Right lobe of liver (tissue), 6 donors: ENCODE measurements at regions not wholly inside any gene's neighbourhood (a gene's known extent, or its start where the extent isn't known, plus 50 kb on each side); places are given as distances from the start of the nearest gene placed in this dataset.

Source experiments
- ATAC-seq, 4 donors: fragments of 200-7000 bp; cut with Tn5 transposase; one replicate each; pipeline ENCODE4 v1.9.1; 2020; ENCODE audit warnings: mild to moderate bottlenecking in 4 of 4, moderate library complexity in 4 of 4
- DNase-seq, 3 donors: peaks; one replicate each; pipeline ENCODE4 v3.0.0-alpha.2; 2020
- H3K27ac ChIP-seq, 3 donors: fragments of 200-600 bp; one replicate each; pipeline ENCODE4 v1.8.0; 2022
- H3K27me3 ChIP-seq, 2 donors: fragments of 200-600 bp; one replicate each; pipeline ENCODE4 v1.8.0; 2022
- H3K36me3 ChIP-seq, 4 donors: fragments of 200-600 bp; sonication (generic) in 1 of 4; one replicate each; pipeline versions ENCODE4 v1.5.1 to v1.8.0; 2017 to 2022; ENCODE audit warnings: control low read depth in 1 of 4
- H3K4me1 ChIP-seq, 4 donors: fragments of 200-600 bp; sonication (generic) in 1 of 4; one replicate each; pipeline versions ENCODE4 v1.5.1 to v1.8.0; 2017 to 2022; ENCODE audit warnings: control low read depth in 1 of 4
- H3K4me3 ChIP-seq, 3 donors: fragments of 200-600 bp; one replicate each; pipeline ENCODE4 v1.8.0; 2022
- H3K9me3 ChIP-seq, 4 donors: fragments of 200-600 bp; sonication (generic) in 1 of 4; one replicate each; pipeline versions ENCODE4 v1.5.1 to v1.8.0; 2017 to 2022; ENCODE audit warnings: control low read depth in 1 of 4
- CTCF ChIP-seq, 4 donors: fragments of 200-600 bp in 3 of 4; fragments of 450-650 bp in 1 of 4; IDR thresholded peaks; one replicate each; pipeline versions ENCODE4 v1.5.1 to v1.8.0; 2016 to 2022; ENCODE audit warnings: antibody characterized with exemption in 4 of 4, mild to moderate bottlenecking in 2 of 4
- POLR2A ChIP-seq: fragments of 450-650 bp; IDR thresholded peaks from one replicate; pipeline ENCODE4 v1.6.1; 2017; ENCODE audit warnings: antibody characterized with exemption, mild to moderate bottlenecking
- WGBS: methylation state at CpG from one replicate; pipeline ENCODE4 v1.1.6; 2018; ENCODE audit warnings: low coverage, low lambda C conversion rate; ENCODE audit not compliant: insufficient coverage; ENCODE audit errors: missing lambda C conversion rate; 5-methylcytosine and 5-hydroxymethylcytosine counted together
- intact Hi-C, 2 donors: fragments of 100-400 bp; cut with DNase I; formaldehyde crosslinking; loops; one replicate each; pipeline versions ENCODE4 v1.11.2 to v1.14.1; 2022
- donor health status: DM: no; HTN: yes; CAD: no.
- donor health status: DM: no; HTN: no; CAD: no.
- donor health status: DM: no; HTN: no; CAD: no.
- donor health status: DM: no; HTN: yes; CAD: no.
- donor health status: DM: no; HTN: yes; CAD: no.

GRCh38 chr14:59037620-59038019 is 150.8 kb upstream of the DAAM1 start:
- 65% methylated on average over 4 of the region's 4 CpGs for WGBS
- Histone ChIP-seq H3K27me3 (no peaks in the 10 kb centered on the region), H3K9me3 (no peaks in the 10 kb centered on the region), H3K4me1 (no peaks in the 10 kb centered on the region), H3K27ac (no peak overlapping the region), H3K36me3 (no peaks in the 10 kb centered on the region), H3K4me3 (no peak overlapping the region)
- TF ChIP-seq POLR2A (no peak), CTCF (IDR thresholded peaks at IDR 0.05) (no peak)
- DNase-seq (no peak), ATAC-seq (no peak)
- intact Hi-C loops, result loop anchor here in 1 of 2 donors (10.0 kb wide), 1 partner anchor 403 kb away; the partner anchor contains the start of gene DACT1

- intact Hi-C loops, result loop anchor here in 1 of 2 donors (10.0 kb wide), 1 partner anchor 404 kb away; the partner anchor contains the start of gene DACT1
- H3K4me3 ChIP-seq, result no peak overlapping the region
These were observed 149.7 kb upstream of the DAAM1 start for GRCh38 chr14:59038746-59039145.

DNA sequence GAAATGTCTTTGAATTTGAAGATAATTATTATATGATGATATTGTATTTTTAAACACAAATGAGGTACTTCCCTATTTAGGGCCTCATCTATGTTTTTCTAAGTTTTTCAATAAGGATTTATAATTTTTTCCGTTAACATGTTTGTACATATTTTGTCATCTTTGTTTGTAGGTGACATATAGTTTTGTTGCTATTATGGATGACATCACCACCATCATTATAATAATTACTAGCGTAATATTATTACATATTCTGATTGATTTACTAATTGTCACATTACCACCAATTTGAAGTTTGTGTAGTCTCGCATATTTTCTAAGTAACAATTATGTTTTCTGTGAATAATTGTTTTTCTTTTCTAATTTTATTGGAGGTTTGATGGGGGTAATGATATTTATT is 147.2 kb upstream of the DAAM1 start:
- no peaks in the 10 kb centered on the region for H3K36me3 ChIP-seq
- ATAC-seq, result no peak
- H3K4me1 ChIP-seq, result no peaks in the 10 kb centered on the region
- H3K27ac ChIP-seq, result no peak overlapping the region
- intact Hi-C loops, result no loop called here
- H3K4me3 ChIP-seq, result no peak overlapping the region
- WGBS, result 79% methylated on average over 3 of the region's 3 CpGs
- TF ChIP-seq CTCF (IDR thresholded peaks at IDR 0.05) (no peak), POLR2A (no peak)
- no peak for DNase-seq
- H3K9me3 ChIP-seq, result no peaks in the 10 kb centered on the region
- H3K27me3 ChIP-seq, result no peaks in the 10 kb centered on the region

More at GRCh38 chr14:59038746-59039145, 149.7 kb upstream of the DAAM1 start:
- DNase-seq, result no peak
- Histone ChIP-seq H3K36me3 (no peaks in the 10 kb centered on the region), H3K27ac (no peak overlapping the region), H3K4me1 (no peaks in the 10 kb centered on the region), H3K27me3 (no peaks in the 10 kb centered on the region), H3K9me3 (no peaks in the 10 kb centered on the region)
- TF ChIP-seq POLR2A, result no peak
- TF ChIP-seq CTCF (IDR thresholded peaks at IDR 0.05), result no peak
- ATAC-seq, result no peak
- 94% methylated on average over 4 of the region's 4 CpGs for WGBS

DNA sequence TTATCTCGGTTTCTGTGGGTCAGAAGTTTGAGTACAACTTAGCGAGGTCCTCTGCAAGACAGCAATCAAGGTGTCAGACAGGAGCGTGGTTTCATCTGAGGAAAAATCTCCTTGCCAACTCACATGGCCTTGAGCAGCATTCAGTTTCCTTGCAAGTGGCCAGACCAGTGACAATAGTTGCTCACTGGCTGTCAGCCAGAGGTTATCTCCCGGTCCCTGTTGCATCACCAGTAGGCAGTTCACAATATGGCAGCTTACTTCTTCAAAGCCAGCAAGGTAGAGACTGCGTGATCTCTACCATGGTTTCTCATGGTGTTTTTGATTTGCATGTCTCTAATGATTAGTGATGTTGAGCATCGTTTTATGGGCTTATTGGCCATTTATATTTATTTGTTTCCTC is 143.8 kb upstream of the DAAM1 start:
- TF ChIP-seq CTCF (IDR thresholded peaks at IDR 0.05), result no peak
- no peak for TF ChIP-seq POLR2A
- intact Hi-C loops, result no loop called here
- WGBS, result 61% methylated on average over 6 of the region's 6 CpGs
- H3K9me3 ChIP-seq, result no peaks in the 10 kb centered on the region
- ATAC-seq, result no peak
- H3K4me3 ChIP-seq, result no peak overlapping the region
- H3K27ac ChIP-seq, result no peak overlapping the region
- H3K4me1 ChIP-seq, result no peaks in the 10 kb centered on the region
- H3K27me3 ChIP-seq, result no peaks in the 10 kb centered on the region
- H3K36me3 ChIP-seq, result no peaks in the 10 kb centered on the region
- no peak for DNase-seq

DNA sequence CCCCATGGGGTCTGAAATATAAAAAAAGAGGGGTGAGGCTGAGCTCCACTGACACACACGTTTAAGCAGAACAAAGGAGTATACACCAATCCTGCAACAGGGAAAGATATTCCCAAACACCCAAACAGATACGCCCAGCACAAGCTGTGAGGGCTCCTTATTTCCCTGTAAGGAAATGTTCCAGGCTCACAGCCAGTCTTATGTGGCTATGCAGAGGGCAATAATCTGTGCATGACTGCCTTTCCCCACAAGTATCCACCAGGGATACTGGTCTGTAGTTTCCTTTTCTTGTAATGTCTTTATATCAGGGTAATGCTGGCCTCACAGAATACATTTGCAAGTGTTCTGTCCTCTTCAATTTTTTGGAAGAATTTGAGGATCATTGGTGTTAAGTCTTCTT is 141.7 kb upstream of the DAAM1 start:
- Histone ChIP-seq H3K27ac (no peak overlapping the region), H3K27me3 (no peaks in the 10 kb centered on the region), H3K36me3 (no peaks in the 10 kb centered on the region), H3K4me3 (no peak overlapping the region), H3K4me1 (no peaks in the 10 kb centered on the region), H3K9me3 (no peaks in the 10 kb centered on the region)
- 35% methylated on average over 2 of the region's 2 CpGs for WGBS
- TF ChIP-seq POLR2A (no peak), CTCF (IDR thresholded peaks at IDR 0.05) (no peak)
- intact Hi-C loops, result no loop called here
- DNase-seq (no peak), ATAC-seq (peak in 1 of 4 donors; percentile 24)
